GM19467 (cell line): ENCODE measurements at regions not wholly inside any gene's neighbourhood (a gene's known extent, or its start where the extent isn't known, plus 50 kb on each side); places are given as distances from the start of the nearest gene placed in this dataset.
"Not testable (repeated sequence)": the region's sequence is repeated elsewhere in the genome, so short reads cannot be mapped to it uniquely, and the experiment has no call there.

ENCODE experiments used
- ATAC-seq: cut with Tn5 transposase; IDR thresholded peaks from one replicate; pipeline ENCODE4 v1.9.1; 2021; ENCODE audit warnings: mild to moderate bottlenecking, moderate library complexity; ENCODE audit not compliant: unreplicated experiment

GRCh38 chr7:112592565-112593263 is 111.9 kb downstream of the LSMEM1 start:
- ATAC-seq = not testable (repeated sequence)

- no peak for ATAC-seq
Measured at GRCh38 chr7:112594397-112594796, 113.6 kb downstream of the LSMEM1 start.

- ATAC-seq = no peak
Measured at GRCh38 chr7:112596260-112596659, 115.5 kb downstream of the LSMEM1 start.

GRCh38 chr7:112596981-112597380 is 116.2 kb downstream of the LSMEM1 start:
- ATAC-seq = no peak

GRCh38 chr7:112603673-112604072 is 122.9 kb downstream of the LSMEM1 start:
- ATAC-seq = no peak

- ATAC-seq = no peak
Measured at GRCh38 chr7:112610636-112611035, 129.8 kb downstream of the LSMEM1 start.

- no peak for ATAC-seq
Measured at GRCh38 chr7:112615701-112616100, 134.9 kb downstream of the LSMEM1 start.

GRCh38 chr7:112616295-112616694 is 135.5 kb downstream of the LSMEM1 start:
- no peak for ATAC-seq

GRCh38 chr7:112619343-112619742 is 138.6 kb downstream of the LSMEM1 start:
- ATAC-seq = no peak

GRCh38 chr7:112622159-112622715 is 141.4 kb downstream of the LSMEM1 start:
- ATAC-seq = no peak

GRCh38 chr7:112624416-112624815 is 143.6 kb downstream of the LSMEM1 start:
- no peak for ATAC-seq

GRCh38 chr7:112630565-112630964 is 149.8 kb downstream of the LSMEM1 start:
- no peak for ATAC-seq

- ATAC-seq = no peak
Measured at GRCh38 chr7:112634107-112634506, 153.3 kb downstream of the LSMEM1 start.

- ATAC-seq = no peak
Measured at GRCh38 chr7:112635742-112636141, 154.5 kb downstream of the TMEM168 start.

GRCh38 chr7:112638675-112639400 is 151.4 kb downstream of the TMEM168 start:
- no peak for ATAC-seq

- ATAC-seq = no peak
Measured at GRCh38 chr7:112640685-112641084, 149.5 kb downstream of the TMEM168 start.

- no peak for ATAC-seq
Measured at GRCh38 chr7:112646783-112647182, 143.4 kb downstream of the TMEM168 start.

- no peak for ATAC-seq
Measured at GRCh38 chr7:112648781-112649180, 141.4 kb downstream of the TMEM168 start.

GRCh38 chr7:112649560-112649959 is 140.6 kb downstream of the TMEM168 start:
- no peak for ATAC-seq

GRCh38 chr7:112654322-112655216 is 135.6 kb downstream of the TMEM168 start:
- no peak for ATAC-seq

GRCh38 chr7:112665709-112666108 is 124.5 kb downstream of the TMEM168 start:
- ATAC-seq = no peak
